ENCODE measurements at regions not wholly inside any gene's neighbourhood (a gene's known extent, or its start where the extent isn't known, plus 50 kb on each side); places are given as distances from the start of the nearest gene placed in this dataset.

DNA sequence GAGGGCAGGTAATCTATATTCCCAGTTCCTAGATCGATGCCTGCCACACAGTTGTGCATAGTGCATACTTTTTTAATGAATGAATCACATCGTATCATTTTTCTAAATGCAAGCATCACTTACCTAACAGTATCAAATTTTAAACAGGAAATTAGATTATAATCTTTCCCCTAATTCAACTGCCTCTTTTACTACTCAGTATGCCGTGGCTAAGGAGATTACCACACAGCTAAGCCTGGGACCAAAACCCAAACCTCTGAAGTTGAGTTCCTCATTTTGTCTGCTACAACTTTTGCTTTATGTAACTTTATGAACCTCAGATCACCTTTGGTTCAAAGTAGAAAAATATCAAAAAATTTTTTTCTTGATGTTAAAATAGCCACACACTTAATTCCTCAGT lies 53.2 kb upstream of the FNDC3B start:
- intact Hi-C loops (cut with DNase I; ENCODE audit: low total_unique reads), result no loop called here
- 72% methylated on average over 3 of the region's 3 CpGs for WGBS, 2 donors
- no peak for TF ChIP-seq POLR2A (IDR thresholded peaks at IDR 0.05)
- TF ChIP-seq, protein P1, sequence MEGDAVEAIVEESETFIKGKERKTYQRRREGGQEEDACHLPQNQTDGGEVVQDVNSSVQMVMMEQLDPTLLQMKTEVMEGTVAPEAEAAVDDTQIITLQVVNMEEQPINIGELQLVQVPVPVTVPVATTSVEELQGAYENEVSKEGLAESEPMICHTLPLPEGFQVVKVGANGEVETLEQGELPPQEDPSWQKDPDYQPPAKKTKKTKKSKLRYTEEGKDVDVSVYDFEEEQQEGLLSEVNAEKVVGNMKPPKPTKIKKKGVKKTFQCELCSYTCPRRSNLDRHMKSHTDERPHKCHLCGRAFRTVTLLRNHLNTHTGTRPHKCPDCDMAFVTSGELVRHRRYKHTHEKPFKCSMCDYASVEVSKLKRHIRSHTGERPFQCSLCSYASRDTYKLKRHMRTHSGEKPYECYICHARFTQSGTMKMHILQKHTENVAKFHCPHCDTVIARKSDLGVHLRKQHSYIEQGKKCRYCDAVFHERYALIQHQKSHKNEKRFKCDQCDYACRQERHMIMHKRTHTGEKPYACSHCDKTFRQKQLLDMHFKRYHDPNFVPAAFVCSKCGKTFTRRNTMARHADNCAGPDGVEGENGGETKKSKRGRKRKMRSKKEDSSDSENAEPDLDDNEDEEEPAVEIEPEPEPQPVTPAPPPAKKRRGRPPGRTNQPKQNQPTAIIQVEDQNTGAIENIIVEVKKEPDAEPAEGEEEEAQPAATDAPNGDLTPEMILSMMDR (IDR thresholded peaks at IDR 0.05), result no peak
- DNase-seq (ENCODE audit: low spot score in 2 of 2), result no peak
- H3K4me3 ChIP-seq (ENCODE audit: low read depth, poor library complexity, severe bottlenecking), result no peak overlapping the region

DNA sequence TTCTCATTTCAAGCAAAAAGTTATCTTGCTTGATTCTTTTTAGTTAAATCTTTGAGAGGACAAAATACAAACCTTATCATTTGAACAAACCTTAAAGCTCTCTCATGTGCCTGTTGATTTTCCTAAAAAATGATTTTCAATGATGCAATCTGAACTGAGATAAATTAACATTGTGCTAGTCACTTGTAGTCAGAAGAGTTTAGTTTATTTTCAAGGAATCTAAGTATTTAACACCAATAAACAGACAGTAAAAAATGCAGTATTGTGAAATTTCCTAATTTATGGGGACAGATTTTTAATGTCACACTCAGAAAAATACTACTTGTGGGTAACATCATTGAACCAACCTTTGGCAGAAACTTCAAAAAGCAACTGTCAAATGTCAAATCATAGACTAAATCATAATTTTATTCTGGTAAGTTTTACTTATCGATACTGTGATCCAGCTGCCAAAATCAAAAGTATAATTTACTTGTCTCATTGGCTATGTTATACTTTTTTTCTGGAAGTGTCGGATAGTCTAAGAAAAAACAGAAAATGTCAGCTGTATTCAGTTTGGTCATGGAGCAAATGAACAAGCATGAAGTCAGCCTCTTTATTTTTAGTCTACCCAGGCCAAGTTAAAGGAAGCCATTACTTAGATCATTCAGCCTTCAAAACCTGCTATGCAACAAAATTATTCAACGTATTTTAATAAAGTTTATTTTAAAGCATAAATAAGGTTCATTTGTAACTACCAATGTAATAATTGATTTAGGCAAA lies 52.4 kb upstream of the FNDC3B start:
- 44% methylated on average over 3 of the region's 3 CpGs for WGBS, 2 donors
- TF ChIP-seq, protein P1 (IDR thresholded peaks at IDR 0.05), result no peak
- no peak for TF ChIP-seq POLR2A (IDR thresholded peaks at IDR 0.05)
- no peak for DNase-seq (ENCODE audit: low spot score in 2 of 2)
- intact Hi-C loops (cut with DNase I; ENCODE audit: low total_unique reads), result no loop called here
- no peak overlapping the region for H3K4me3 ChIP-seq (ENCODE audit: low read depth, poor library complexity, severe bottlenecking)

All from lower leg skin (tissue), 4 donors.